SK-N-SH (cell line): ENCODE measurements at regions not wholly inside any gene's neighbourhood (a gene's known extent, or its start where the extent isn't known, plus 50 kb on each side); places are given as distances from the start of the nearest gene placed in this dataset.

ENCODE experiments used
- CTCF ChIA-PET: fragments of 300-600, 350-600 bp; formaldehyde crosslinking; extraction: SDS; loops from one replicate; lab custom pipeline; 2021; lab: Yijun Ruan, JAX
- POLR2A ChIA-PET: fragments of 350-600 bp; sonication (Branson Sonifier 250); formaldehyde crosslinking; extraction: SDS; loops from one replicate; lab custom pipeline; 2020; ENCODE audit warnings: antibody characterized with exemption, inconsistent platforms; lab: Yijun Ruan, JAX
- DNase-seq: peaks from one replicate; pipeline ENCODE4 v3.0.0; 2012
- H2AFZ ChIP-seq: fragments of 200-600 bp; sonication (generic); 2 replicates; pipeline ENCODE4 v1.8.1; 2016; ENCODE audit warnings: antibody characterized with exemption, mild to moderate bottlenecking, low read depth
- H3F3A ChIP-seq: fragments of 200-600 bp; sonication (generic); replicated peaks from 2 replicates; pipeline ENCODE3; 2016; ENCODE audit warnings: antibody characterized with exemption, mild to moderate bottlenecking; ENCODE audit not compliant: insufficient read depth
- H3K27ac ChIP-seq, 2 experiments: fragments of 200-500 bp in 1 of 2; fragments of 200-600 bp in 1 of 2; sonication (Bioruptor generic) in 1 of 2; sonication (generic), shearing (Covaris generic) in 1 of 2; 2 replicates each; pipeline versions ENCODE4 v1.5.1 to v1.6.1; 2014 to 2016; ENCODE audit warnings: low read depth in 2 of 2, inconsistent platforms in 1 of 2, low read length in 1 of 2, mild to moderate bottlenecking in 1 of 2, mixed read lengths in 1 of 2
- H3K27me3 ChIP-seq: fragments of 200-600 bp; sonication (generic), shearing (Covaris generic); 2 replicates; pipeline ENCODE4 v1.6.1; 2016; ENCODE audit warnings: mixed run types; ENCODE audit not compliant: insufficient read depth
- H3K36me3 ChIP-seq, 2 experiments: fragments of 200-500 bp in 1 of 2; fragments of 200-600 bp in 1 of 2; sonication (Bioruptor generic) in 1 of 2; sonication (generic) in 1 of 2; replicated peaks in 1 of 2; 2 replicates each; pipeline versions ENCODE3 to v1.5.1; 2014 to 2016; ENCODE audit warnings: low read length in 1 of 2, mild to moderate bottlenecking in 1 of 2; ENCODE audit not compliant: insufficient read depth in 2 of 2, control insufficient read depth in 1 of 2
- H3K4me1 ChIP-seq, 2 experiments: fragments of 200-500 bp in 1 of 2; fragments of 200-600 bp in 1 of 2; sonication (Bioruptor generic) in 1 of 2; sonication (generic), shearing (Covaris generic) in 1 of 2; 2 replicates each; pipeline versions ENCODE4 v1.5.1 to v1.6.1; 2014 to 2016; ENCODE audit warnings: low read depth in 1 of 2, low read length in 1 of 2, mixed run types in 1 of 2; ENCODE audit not compliant: insufficient read depth in 2 of 2, control insufficient read depth in 1 of 2
- H3K4me2 ChIP-seq: fragments of 200-600 bp; sonication (generic), shearing (Covaris generic); 2 replicates; pipeline ENCODE4 v1.6.1; 2017; ENCODE audit warnings: mixed run types
- H3K4me3 ChIP-seq, 2 experiments: fragments of 200-500 bp in 1 of 2; fragments of 200-600 bp in 1 of 2; sonication (Bioruptor generic) in 1 of 2; sonication (generic), shearing (Covaris generic) in 1 of 2; 2 replicates each; pipeline versions ENCODE4 v1.5.1 to v1.8.1; 2014 to 2016; ENCODE audit warnings: low read depth in 2 of 2, inconsistent platforms in 1 of 2, low read length in 1 of 2, mild to moderate bottlenecking in 1 of 2, mixed read lengths in 1 of 2, moderate library complexity in 1 of 2
- H3K79me2 ChIP-seq: fragments of 200-600 bp; sonication (generic); 2 replicates; pipeline ENCODE4 v1.8.1; 2017; ENCODE audit warnings: mild to moderate bottlenecking; ENCODE audit not compliant: insufficient read depth
- H3K9ac ChIP-seq: fragments of 200-600 bp; sonication (generic); 2 replicates; pipeline ENCODE4 v1.6.1; 2017; ENCODE audit warnings: mixed run types
- H3K9me2 ChIP-seq: fragments of 200-600 bp; sonication (generic); 2 replicates; pipeline ENCODE4 v1.6.1; 2017; ENCODE audit warnings: mixed run types
- H3K9me3 ChIP-seq: fragments of 200-600 bp; sonication (generic); 2 replicates; pipeline ENCODE4 v1.6.1; 2017; ENCODE audit warnings: mixed run types, mild to moderate bottlenecking, moderate library complexity
- H4K20me1 ChIP-seq: fragments of 200-600 bp; sonication (generic); 2 replicates; pipeline ENCODE4 v1.6.1; 2017; ENCODE audit warnings: mild to moderate bottlenecking, mixed run types; ENCODE audit not compliant: insufficient read depth
- CHD2 ChIP-seq: fragments of 150-350 bp; IDR thresholded peaks from 2 replicates; pipeline ENCODE4 v1.6.1; 2018; ENCODE audit warnings: low read length; ENCODE audit not compliant: partially characterized antibody
- ELF1 ChIP-seq: IDR thresholded peaks from 2 replicates; pipeline ENCODE4 v1.4.0; 2012
- EZH2phosphoT487 ChIP-seq: fragments of 200-600 bp; sonication (generic); IDR thresholded peaks from 2 replicates; pipeline ENCODE4 v1.6.1; 2017; ENCODE audit warnings: low read depth, mixed run types, mild to moderate bottlenecking, antibody characterized with exemption, moderate library complexity, borderline replicate concordance
- FOXJ3 ChIP-seq: sonication (generic); formaldehyde crosslinking; IDR thresholded peaks from 2 replicates; pipeline ENCODE4 v1.5.1; 2020; ENCODE audit warnings: mild to moderate bottlenecking, missing genetic modification reagents
- FOXM1 ChIP-seq: IDR thresholded peaks from 2 replicates; pipeline ENCODE4 v1.4.0; 2012; ENCODE audit warnings: low read depth, mild to moderate bottlenecking
- GATA2 ChIP-seq: sonication (generic); formaldehyde crosslinking; IDR thresholded peaks from 2 replicates; pipeline ENCODE4 v1.5.0; 2020; ENCODE audit warnings: mild to moderate bottlenecking, missing genetic modification reagents
- JUND ChIP-seq: IDR thresholded peaks from 2 replicates; pipeline ENCODE4 v1.4.0; 2012
- MXI1 ChIP-seq: IDR thresholded peaks from 2 replicates; pipeline ENCODE4 v1.6.1; 2012; ENCODE audit warnings: mild to moderate bottlenecking, low read depth, low read length, improper control_type of control experiment
- NFIC ChIP-seq: IDR thresholded peaks from 2 replicates; pipeline ENCODE4 v1.4.0; 2012; ENCODE audit warnings: borderline replicate concordance
- NRF1 ChIP-seq: IDR thresholded peaks from 2 replicates; pipeline ENCODE4 v1.6.1; 2012; ENCODE audit warnings: low read depth, mild to moderate bottlenecking, low read length
- RAD21 ChIP-seq: IDR thresholded peaks from 2 replicates; pipeline ENCODE4 v1.6.1; 2012; ENCODE audit warnings: mild to moderate bottlenecking, low read length
- RCOR1 ChIP-seq: fragments of 150-350 bp; IDR thresholded peaks from 2 replicates; pipeline ENCODE4 v1.6.1; 2017; ENCODE audit warnings: antibody characterized with exemption, low read length
- RFX5 ChIP-seq: IDR thresholded peaks from 2 replicates; pipeline ENCODE4 v1.6.1; 2012; ENCODE audit warnings: mild to moderate bottlenecking, improper control_type of control experiment, low read length
- RXRA ChIP-seq: IDR thresholded peaks from 2 replicates; pipeline ENCODE4 v1.4.0; 2012; ENCODE audit warnings: low read depth, mild to moderate bottlenecking, borderline replicate concordance
- SIN3A ChIP-seq: IDR thresholded peaks from 2 replicates; pipeline ENCODE4 v1.6.1; 2012; ENCODE audit warnings: low read depth, mild to moderate bottlenecking, low read length, moderate library complexity, borderline replicate concordance
- SMC3 ChIP-seq: IDR thresholded peaks from 2 replicates; pipeline ENCODE4 v1.6.1; 2012; ENCODE audit warnings: low read depth, low read length, improper control_type of control experiment
- TCF12 ChIP-seq: IDR thresholded peaks from 2 replicates; pipeline ENCODE4 v1.4.0; 2012
- TEAD4 ChIP-seq: IDR thresholded peaks from 2 replicates; pipeline ENCODE4 v1.4.0; 2012; ENCODE audit warnings: mild to moderate bottlenecking, borderline replicate concordance; ENCODE audit not compliant: insufficient read depth
- YY1 ChIP-seq: IDR thresholded peaks from 2 replicates; pipeline ENCODE4 v1.4.0; 2012; ENCODE audit warnings: low read depth, mild to moderate bottlenecking
- whole genome bisulfite sequencing: methylation state at CpG from one replicate; pipeline ENCODE4 v1.1.6; 2017; ENCODE audit warnings: low lambda C conversion rate; 5-methylcytosine and 5-hydroxymethylcytosine counted together
- TF ChIP-seq, protein P1 (sequence below): fragments of 150-350 bp; IDR thresholded peaks from 2 replicates; pipeline ENCODE4 v1.6.1; 2017; ENCODE audit warnings: antibody characterized with exemption, low read length, low read depth, borderline replicate concordance
- TF ChIP-seq, protein P2 (sequence below): IDR thresholded peaks from 2 replicates; pipeline ENCODE4 v1.4.0; 2012; ENCODE audit warnings: low read depth, borderline replicate concordance
- TF ChIP-seq, protein P3 (sequence below): IDR thresholded peaks from 2 replicates; pipeline ENCODE4; 2012
- TF ChIP-seq, protein P4 (sequence below): IDR thresholded peaks from 2 replicates; pipeline ENCODE4 v1.4.0; 2012; ENCODE audit warnings: low read depth, borderline replicate concordance

DNA sequence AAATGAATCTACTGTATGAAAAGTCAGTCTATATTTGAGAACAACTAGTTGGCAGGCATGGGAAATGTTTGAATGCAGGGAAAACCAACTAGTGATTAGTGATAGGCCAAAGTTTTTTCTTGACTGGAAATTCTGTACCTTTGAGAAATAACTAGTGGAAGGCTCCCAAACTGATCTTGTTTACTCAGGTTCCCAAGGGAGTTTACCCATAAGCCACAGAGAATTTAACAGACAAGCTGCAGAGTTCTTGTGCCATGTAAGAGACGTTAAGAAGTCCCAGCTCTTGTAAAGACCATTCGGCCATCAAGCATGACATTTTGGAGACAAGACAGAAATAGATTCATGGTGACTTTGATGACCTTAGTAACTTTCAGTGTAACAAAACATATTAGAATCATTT lies 1882.8 kb upstream of the SEL1L start:
- POLR2A ChIA-PET: no interaction called here
- Histone ChIP-seq H2AFZ (no peak overlapping the region), H3K9me2 (no peaks in the 10 kb centered on the region)

DNA sequence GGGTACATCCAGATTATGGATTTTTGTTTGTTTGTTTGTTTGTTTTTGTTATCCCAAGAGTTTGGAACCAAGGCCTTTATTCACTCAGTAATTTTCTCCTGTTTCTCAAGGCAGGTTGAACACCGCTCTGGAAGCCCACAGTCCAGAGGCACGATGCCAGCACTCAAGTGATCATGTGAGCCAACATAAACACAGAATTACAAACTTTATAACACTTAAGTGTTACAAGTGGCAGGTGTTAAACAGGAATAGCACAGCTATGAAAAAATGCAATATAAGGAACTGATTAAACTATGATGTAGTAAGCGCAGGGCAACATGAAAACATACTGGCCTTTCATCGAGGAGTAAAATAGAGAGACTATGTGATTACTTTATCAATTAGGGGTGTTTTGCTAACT lies 1885.8 kb upstream of the SEL1L start:
- ChIA-PET CTCF (no interaction called here), POLR2A (no interaction called here)
- Histone ChIP-seq H4K20me1 (no peaks in the 10 kb centered on the region), H3K27me3 (no peaks in the 10 kb centered on the region), H3F3A (no peaks in the 10 kb centered on the region), H3K36me3 (no peaks in the 10 kb centered on the region), H3K4me2 (no peak overlapping the region), H2AFZ (no peak overlapping the region), H3K79me2 (no peaks in the 10 kb centered on the region), H3K9me2 (no peaks in the 10 kb centered on the region), H3K27ac (no peak overlapping the region), H3K4me3 (no peak overlapping the region), H3K9me3 (no peaks in the 10 kb centered on the region), H3K9ac (no peak overlapping the region), H3K4me1 (no peaks in the 10 kb centered on the region)
- 32% methylated on average over 4 of the region's 4 CpGs for WGBS
- DNase-seq: no peak
- TF ChIP-seq, protein P1, sequence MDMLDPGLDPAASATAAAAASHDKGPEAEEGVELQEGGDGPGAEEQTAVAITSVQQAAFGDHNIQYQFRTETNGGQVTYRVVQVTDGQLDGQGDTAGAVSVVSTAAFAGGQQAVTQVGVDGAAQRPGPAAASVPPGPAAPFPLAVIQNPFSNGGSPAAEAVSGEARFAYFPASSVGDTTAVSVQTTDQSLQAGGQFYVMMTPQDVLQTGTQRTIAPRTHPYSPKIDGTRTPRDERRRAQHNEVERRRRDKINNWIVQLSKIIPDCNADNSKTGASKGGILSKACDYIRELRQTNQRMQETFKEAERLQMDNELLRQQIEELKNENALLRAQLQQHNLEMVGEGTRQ: no peak
- TF ChIP-seq NRF1 (no peak), TCF12 (no peak), RAD21 (no peak), NFIC (no peak), YY1 (no peak), MXI1 (no peak), JUND (no peak), ELF1 (no peak), FOXJ3 (CRISPR knock-in tag) (no peak)
- TF ChIP-seq, protein P2, sequence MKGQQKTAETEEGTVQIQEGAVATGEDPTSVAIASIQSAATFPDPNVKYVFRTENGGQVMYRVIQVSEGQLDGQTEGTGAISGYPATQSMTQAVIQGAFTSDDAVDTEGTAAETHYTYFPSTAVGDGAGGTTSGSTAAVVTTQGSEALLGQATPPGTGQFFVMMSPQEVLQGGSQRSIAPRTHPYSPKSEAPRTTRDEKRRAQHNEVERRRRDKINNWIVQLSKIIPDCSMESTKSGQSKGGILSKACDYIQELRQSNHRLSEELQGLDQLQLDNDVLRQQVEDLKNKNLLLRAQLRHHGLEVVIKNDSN: no peak
- TF ChIP-seq, protein P3, sequence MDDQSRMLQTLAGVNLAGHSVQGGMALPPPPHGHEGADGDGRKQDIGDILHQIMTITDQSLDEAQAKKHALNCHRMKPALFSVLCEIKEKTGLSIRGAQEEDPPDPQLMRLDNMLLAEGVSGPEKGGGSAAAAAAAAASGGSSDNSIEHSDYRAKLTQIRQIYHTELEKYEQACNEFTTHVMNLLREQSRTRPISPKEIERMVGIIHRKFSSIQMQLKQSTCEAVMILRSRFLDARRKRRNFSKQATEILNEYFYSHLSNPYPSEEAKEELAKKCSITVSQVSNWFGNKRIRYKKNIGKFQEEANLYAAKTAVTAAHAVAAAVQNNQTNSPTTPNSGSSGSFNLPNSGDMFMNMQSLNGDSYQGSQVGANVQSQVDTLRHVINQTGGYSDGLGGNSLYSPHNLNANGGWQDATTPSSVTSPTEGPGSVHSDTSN: no peak

More for the DNA sequence above, 1882.8 kb upstream of the SEL1L start:
- CTCF ChIA-PET: interaction anchor here (0.9 kb wide), 1 partner anchor 10 kb away, joined by 3 read pairs; no protein-coding TSS in a partner anchor
- Histone ChIP-seq H3K27ac (no peak overlapping the region), H3K79me2 (no peaks in the 10 kb centered on the region), H3K9me3 (no peaks in the 10 kb centered on the region), H3K36me3 (no peaks in the 10 kb centered on the region), H3K4me1 (no peaks in the 10 kb centered on the region), H3K4me2 (no peak overlapping the region), H3F3A (no peaks in the 10 kb centered on the region), H3K4me3 (no peak overlapping the region), H3K9ac (no peak overlapping the region), H3K27me3 (no peaks in the 10 kb centered on the region), H4K20me1 (no peaks in the 10 kb centered on the region)
- TF ChIP-seq, protein P4, sequence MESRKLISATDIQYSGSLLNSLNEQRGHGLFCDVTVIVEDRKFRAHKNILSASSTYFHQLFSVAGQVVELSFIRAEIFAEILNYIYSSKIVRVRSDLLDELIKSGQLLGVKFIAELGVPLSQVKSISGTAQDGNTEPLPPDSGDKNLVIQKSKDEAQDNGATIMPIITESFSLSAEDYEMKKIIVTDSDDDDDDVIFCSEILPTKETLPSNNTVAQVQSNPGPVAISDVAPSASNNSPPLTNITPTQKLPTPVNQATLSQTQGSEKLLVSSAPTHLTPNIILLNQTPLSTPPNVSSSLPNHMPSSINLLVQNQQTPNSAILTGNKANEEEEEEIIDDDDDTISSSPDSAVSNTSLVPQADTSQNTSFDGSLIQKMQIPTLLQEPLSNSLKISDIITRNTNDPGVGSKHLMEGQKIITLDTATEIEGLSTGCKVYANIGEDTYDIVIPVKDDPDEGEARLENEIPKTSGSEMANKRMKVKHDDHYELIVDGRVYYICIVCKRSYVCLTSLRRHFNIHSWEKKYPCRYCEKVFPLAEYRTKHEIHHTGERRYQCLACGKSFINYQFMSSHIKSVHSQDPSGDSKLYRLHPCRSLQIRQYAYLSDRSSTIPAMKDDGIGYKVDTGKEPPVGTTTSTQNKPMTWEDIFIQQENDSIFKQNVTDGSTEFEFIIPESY: no peak
- no peak for TF ChIP-seq ELF1
- TF ChIP-seq NFIC: no peak
- TF ChIP-seq TEAD4: no peak
- TF ChIP-seq, protein P2: no peak
- TF ChIP-seq RFX5: no peak
- TF ChIP-seq EZH2phosphoT487: no peak
- no peak for TF ChIP-seq RAD21
- TF ChIP-seq CHD2: no peak
- no peak for TF ChIP-seq TCF12
- no peak for TF ChIP-seq RXRA
- TF ChIP-seq RCOR1: no peak
- TF ChIP-seq GATA2 (CRISPR knock-in tag): no peak
- TF ChIP-seq SIN3A: no peak
- TF ChIP-seq FOXM1: no peak
- TF ChIP-seq YY1: no peak
- TF ChIP-seq, protein P1: no peak
- no peak for TF ChIP-seq MXI1
- no peak for TF ChIP-seq SMC3
- DNase-seq: no peak
- 12% methylated on average over 2 of the region's 2 CpGs for WGBS
